Tibial artery (tissue), 4 donors: ENCODE measurements at regions not wholly inside any gene's neighbourhood (a gene's known extent, or its start where the extent isn't known, plus 50 kb on each side); places are given as distances from the start of the nearest gene placed in this dataset.

Source experiments
- DNase-seq, 2 donors: peaks; one replicate each; pipeline ENCODE4 v3.0.0-alpha.2; 2019
- H3K27ac ChIP-seq, 2 donors: fragments of 200-600 bp; sonication (generic) in 1 of 2; 1 replicate in 1 of 2; 2 replicates in 1 of 2; pipeline ENCODE4 v1.5.1; 2018 to 2019; ENCODE audit warnings: mild to moderate bottlenecking in 1 of 2
- H3K27me3 ChIP-seq, 2 donors: fragments of 200-600 bp; sonication (generic) in 1 of 2; one replicate each; pipeline versions ENCODE4 v1.5.1 to v1.6.0; 2016 to 2019
- H3K36me3 ChIP-seq, 3 donors: fragments of 200-600 bp; sonication (generic) in 2 of 3; one replicate each; pipeline ENCODE4 v1.5.1; 2016 to 2019; ENCODE audit warnings: mild to moderate bottlenecking in 2 of 3
- H3K4me1 ChIP-seq, 4 donors: fragments of 200-600 bp; sonication (generic) in 2 of 4; 1 replicate in 3 of 4; 2 replicates in 1 of 4; pipeline ENCODE4 v1.5.1; 2016 to 2019
- H3K4me3 ChIP-seq, 2 donors: fragments of 200-600 bp; sonication (generic) in 1 of 2; 1 replicate in 1 of 2; 2 replicates in 1 of 2; pipeline ENCODE4 v1.5.1; 2018 to 2019; ENCODE audit warnings: mild to moderate bottlenecking in 2 of 2
- H3K9me3 ChIP-seq, 3 donors: fragments of 200-600 bp; sonication (generic) in 1 of 3; one replicate each; pipeline ENCODE4 v1.5.1; 2016 to 2019
- intact Hi-C: fragments of 100-400 bp; cut with DNase I; formaldehyde crosslinking; loops from one replicate; pipeline ENCODE4 v1.15.0; 2023; ENCODE audit warnings: low total_unique reads
- TF ChIP-seq, protein P1 (sequence below), 2 experiments: fragments of 200-600 bp in 1 of 2; fragments of 450-650 bp in 1 of 2; IDR thresholded peaks; one replicate each; pipeline ENCODE4 v1.5.1; 2017 to 2019; ENCODE audit warnings: antibody characterized with exemption in 2 of 2, mild to moderate bottlenecking in 1 of 2, moderate library complexity in 1 of 2

DNA sequence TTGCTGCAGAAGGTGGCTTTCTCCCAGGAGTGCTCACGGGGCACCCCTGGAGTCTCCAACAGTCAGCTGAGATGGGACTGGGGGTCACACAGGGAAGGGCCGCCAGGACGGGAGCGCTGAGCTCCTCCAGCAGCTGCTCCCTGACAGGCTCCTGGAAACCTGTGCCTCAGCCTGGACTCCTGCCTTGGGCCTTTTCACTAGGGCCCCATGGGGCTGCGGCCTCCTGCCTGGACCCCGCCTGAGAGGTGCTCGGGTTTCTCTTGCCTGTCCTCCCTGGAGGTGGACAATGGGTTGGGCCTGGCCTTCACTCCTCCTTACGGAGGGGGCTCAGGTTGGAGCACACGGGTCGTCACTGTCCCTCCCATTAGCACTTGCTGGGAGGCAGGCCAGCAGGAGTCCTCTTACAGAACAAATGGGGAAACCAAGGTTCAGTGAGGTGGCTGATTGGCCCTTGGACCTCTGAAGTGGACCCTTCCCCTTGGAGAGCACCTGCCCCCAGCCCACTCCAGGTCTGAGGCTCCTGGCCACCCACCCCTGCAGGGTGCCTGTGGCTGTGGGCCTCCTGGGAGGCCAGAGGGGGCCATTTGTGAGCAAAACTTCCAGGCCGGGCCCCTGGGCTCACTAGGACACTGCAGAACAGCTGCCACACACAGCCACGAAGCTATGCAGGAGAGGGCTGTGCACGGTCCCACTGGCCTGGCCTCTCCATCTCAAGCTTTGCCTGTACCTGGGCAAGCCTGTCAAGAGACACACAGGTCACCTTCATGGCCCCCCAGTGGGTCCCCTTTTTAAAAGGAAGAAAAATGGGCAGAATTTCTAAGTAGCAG lies 57.1 kb upstream of the ODC1 start:
- Histone ChIP-seq H3K4me3 (no peak overlapping the region), H3K9me3 (no peaks in the 10 kb centered on the region), H3K27ac (no peak overlapping the region), H3K36me3 (no peaks in the 10 kb centered on the region), H3K4me1 (no peaks in the 10 kb centered on the region), H3K27me3 (peaks cover 0 to 5% of the 10 kb centered on the region in 2 donors)
- TF ChIP-seq, protein P1, sequence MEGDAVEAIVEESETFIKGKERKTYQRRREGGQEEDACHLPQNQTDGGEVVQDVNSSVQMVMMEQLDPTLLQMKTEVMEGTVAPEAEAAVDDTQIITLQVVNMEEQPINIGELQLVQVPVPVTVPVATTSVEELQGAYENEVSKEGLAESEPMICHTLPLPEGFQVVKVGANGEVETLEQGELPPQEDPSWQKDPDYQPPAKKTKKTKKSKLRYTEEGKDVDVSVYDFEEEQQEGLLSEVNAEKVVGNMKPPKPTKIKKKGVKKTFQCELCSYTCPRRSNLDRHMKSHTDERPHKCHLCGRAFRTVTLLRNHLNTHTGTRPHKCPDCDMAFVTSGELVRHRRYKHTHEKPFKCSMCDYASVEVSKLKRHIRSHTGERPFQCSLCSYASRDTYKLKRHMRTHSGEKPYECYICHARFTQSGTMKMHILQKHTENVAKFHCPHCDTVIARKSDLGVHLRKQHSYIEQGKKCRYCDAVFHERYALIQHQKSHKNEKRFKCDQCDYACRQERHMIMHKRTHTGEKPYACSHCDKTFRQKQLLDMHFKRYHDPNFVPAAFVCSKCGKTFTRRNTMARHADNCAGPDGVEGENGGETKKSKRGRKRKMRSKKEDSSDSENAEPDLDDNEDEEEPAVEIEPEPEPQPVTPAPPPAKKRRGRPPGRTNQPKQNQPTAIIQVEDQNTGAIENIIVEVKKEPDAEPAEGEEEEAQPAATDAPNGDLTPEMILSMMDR (IDR thresholded peaks at IDR 0.05) = no peak
- peak in 1 of 2 donors; percentile 21 for DNase-seq
- intact Hi-C loops = no loop called here

DNA sequence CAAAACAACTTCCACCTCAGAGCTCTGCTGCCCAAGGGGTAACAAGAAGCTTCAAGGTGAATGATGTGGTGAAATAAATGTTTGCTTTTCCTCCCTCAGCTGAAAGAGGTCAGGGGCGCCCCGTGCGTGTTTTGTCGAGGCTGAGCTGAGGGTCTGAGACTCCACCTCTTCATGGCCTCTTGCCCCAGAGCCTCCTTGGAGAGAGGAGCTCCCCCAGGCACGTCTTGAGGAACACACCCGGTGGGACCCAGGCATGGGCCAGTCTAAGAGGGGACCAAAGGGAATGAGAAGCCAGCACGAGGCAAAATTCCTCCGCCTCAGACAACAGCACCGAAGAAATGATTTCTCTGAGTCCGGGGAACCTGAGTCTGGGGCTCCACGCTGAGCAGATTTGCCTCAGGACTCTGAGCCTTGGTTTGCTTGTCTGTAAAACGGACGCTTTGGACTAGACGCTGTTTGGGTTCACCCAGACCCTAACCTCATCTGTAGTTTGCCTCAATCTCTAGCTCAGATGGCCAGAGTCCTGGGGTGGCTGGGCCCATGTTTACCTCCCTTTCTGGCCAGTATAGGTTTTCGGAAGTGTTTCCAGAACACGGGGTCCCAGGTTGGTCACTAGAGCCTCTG lies 56.4 kb upstream of the ODC1 start:
- Histone ChIP-seq H3K27me3 (peaks cover 0 to 7% of the 10 kb centered on the region in 2 donors), H3K36me3 (no peaks in the 10 kb centered on the region), H3K27ac (no peak overlapping the region), H3K9me3 (no peaks in the 10 kb centered on the region), H3K4me3 (no peak overlapping the region), H3K4me1 (no peaks in the 10 kb centered on the region)
- DNase-seq = no peak
- TF ChIP-seq, protein P1 (IDR thresholded peaks at IDR 0.05) = no peak
- intact Hi-C loops = no loop called here

DNA sequence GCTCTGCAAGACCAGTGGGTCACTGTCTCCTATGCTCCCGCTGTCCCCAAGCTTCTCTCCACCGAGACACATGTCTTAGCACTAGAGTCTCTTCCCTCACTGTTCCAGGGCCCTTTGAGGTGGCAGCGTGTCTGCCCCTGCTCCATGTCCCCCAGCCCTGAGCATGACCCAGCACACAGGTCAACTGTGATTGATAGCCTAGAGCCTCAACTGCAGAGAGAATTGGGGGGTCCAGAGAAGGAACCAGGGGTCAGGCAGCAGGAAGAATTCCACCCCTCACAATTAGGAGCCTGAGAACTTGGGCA lies 54.6 kb upstream of the ODC1 start:
- H3K36me3 ChIP-seq = no peaks in the 10 kb centered on the region
- TF ChIP-seq, protein P1 (IDR thresholded peaks at IDR 0.05) = no peak
- no peak for DNase-seq

GRCh38 chr2:10501980-10502802 lies 54.1 kb upstream of the ODC1 start:
- no peaks in the 10 kb centered on the region for H3K9me3 ChIP-seq
- H3K4me1 ChIP-seq = peaks cover 0 to 6% (median 0%) of the 10 kb centered on the region in 4 donors
- TF ChIP-seq, protein P1 (IDR thresholded peaks at IDR 0.05) = no peak
- H3K27ac ChIP-seq = no peak overlapping the region
- H3K36me3 ChIP-seq = no peaks in the 10 kb centered on the region
- intact Hi-C loops = no loop called here
- peak in 1 of 2 donors; percentile 37 for DNase-seq
- H3K4me3 ChIP-seq = no peak overlapping the region
- peaks cover 0 to 24% of the 10 kb centered on the region in 2 donors for H3K27me3 ChIP-seq

More for the DNA sequence above, 54.6 kb upstream of the ODC1 start:
- no peak overlapping the region for H3K4me3 ChIP-seq
- no peak overlapping the region for H3K27ac ChIP-seq
- peaks cover 0 to 19% of the 10 kb centered on the region in 2 donors for H3K27me3 ChIP-seq
- H3K4me1 ChIP-seq = peaks cover 0 to 3% (median 0%) of the 10 kb centered on the region in 4 donors
- no peaks in the 10 kb centered on the region for H3K9me3 ChIP-seq
- intact Hi-C loops = no loop called here

- Histone ChIP-seq H3K27ac (no peak overlapping the region), H3K4me3 (no peak overlapping the region), H3K27me3 (peaks cover 0 to 31% of the 10 kb centered on the region in 2 donors), H3K9me3 (no peaks in the 10 kb centered on the region), H3K4me1 (peaks cover 0 to 6% (median 0%) of the 10 kb centered on the region in 4 donors), H3K36me3 (no peaks in the 10 kb centered on the region)
- TF ChIP-seq, protein P1 (IDR thresholded peaks at IDR 0.05) = no peak
- intact Hi-C loops = no loop called here
- DNase-seq = peak in 1 of 2 donors; percentile 48
Measured at GRCh38 chr2:10501451-10501961, 53.4 kb upstream of the ODC1 start.
